Neural cell (in vitro differentiated cells): ENCODE measurements at regions not wholly inside any gene's neighbourhood (a gene's known extent, or its start where the extent isn't known, plus 50 kb on each side); places are given as distances from the start of the nearest gene placed in this dataset.

Experiments
- H2AFZ ChIP-seq: fragments of 200-600, 300-800 bp; sonication (generic), shearing (Covaris generic); 2 replicates; pipeline ENCODE4 v1.6.0; 2014; ENCODE audit warnings: low read depth, mild to moderate bottlenecking, antibody characterized with exemption, low read length, moderate library complexity
- H3F3A ChIP-seq: fragments of 200-600 bp; shearing (Covaris generic); 2 replicates; pipeline ENCODE4 v1.6.1; 2016; ENCODE audit warnings: mild to moderate bottlenecking, moderate library complexity, mixed read lengths, antibody characterized with exemption, low read length; ENCODE audit not compliant: insufficient read depth, poor library complexity, severe bottlenecking
- H3K27ac ChIP-seq: fragments of 200-600, 300-800 bp; sonication (generic), shearing (Covaris generic); 2 replicates; pipeline ENCODE4 v1.5.1; 2014; ENCODE audit warnings: mild to moderate bottlenecking, low read length, moderate library complexity
- H3K27me3 ChIP-seq: fragments of 300-800, 200-600 bp; sonication (generic), shearing (Covaris generic); 2 replicates; pipeline ENCODE4 v1.6.0; 2014; ENCODE audit warnings: mild to moderate bottlenecking, low read depth, low read length, moderate library complexity; ENCODE audit not compliant: insufficient read depth
- H3K36me3 ChIP-seq: fragments of 300-800, 200-600 bp; sonication (generic), shearing (Covaris generic); 2 replicates; pipeline ENCODE4 v1.5.1; 2014; ENCODE audit warnings: mild to moderate bottlenecking, antibody characterized with exemption, low read length, moderate library complexity; ENCODE audit not compliant: insufficient read depth
- H3K4me2 ChIP-seq: fragments of 300-800, 200-600 bp; sonication (generic), shearing (Covaris generic); 2 replicates; pipeline ENCODE4 v1.6.0; 2014; ENCODE audit warnings: mild to moderate bottlenecking, low read length
- H3K4me3 ChIP-seq: fragments of 300-800, 200-600 bp; sonication (generic), shearing (Covaris generic); 2 replicates; pipeline ENCODE4 v1.5.1; 2014; ENCODE audit warnings: mild to moderate bottlenecking, low read length, moderate library complexity
- H3K79me2 ChIP-seq: fragments of 200-600 bp; shearing (Covaris generic); replicated peaks from 2 replicates; pipeline ENCODE4 v1.6.0; 2014; ENCODE audit warnings: mild to moderate bottlenecking, low read length, moderate library complexity; ENCODE audit not compliant: insufficient read depth
- H3K9ac ChIP-seq: fragments of 300-800, 200-600 bp; sonication (generic), shearing (Covaris generic); 2 replicates; pipeline ENCODE4 v1.6.1; 2016; ENCODE audit warnings: mild to moderate bottlenecking, low read length, mixed read lengths
- H3K9me2 ChIP-seq: fragments of 200-600 bp; shearing (Covaris generic); 2 replicates; pipeline ENCODE4 v1.6.1; 2016; ENCODE audit warnings: mild to moderate bottlenecking, low read length, mixed read lengths; ENCODE audit not compliant: insufficient read depth
- H3K9me3 ChIP-seq: fragments of 200-600, 300-800 bp; sonication (generic), shearing (Covaris generic); 2 replicates; pipeline ENCODE4 v1.6.1; 2016; ENCODE audit warnings: mild to moderate bottlenecking, mixed run types, low read length, moderate library complexity, mixed read lengths
- H4K20me1 ChIP-seq: fragments of 200-600 bp; shearing (Covaris generic); 2 replicates; pipeline ENCODE4 v1.6.1; 2016; ENCODE audit warnings: mild to moderate bottlenecking, mixed run types; ENCODE audit not compliant: insufficient read depth
- EP300 ChIP-seq: fragments of 450-650 bp; conservative IDR thresholded peaks from 2 replicates; pipeline ENCODE4 v1.6.1; 2014; ENCODE audit warnings: antibody characterized with exemption, mild to moderate bottlenecking, moderate library complexity; ENCODE audit not compliant: poor library complexity, severe bottlenecking
- EZH2 ChIP-seq: fragments of 200-600, 300-800 bp; shearing (Covaris generic), sonication (generic); IDR thresholded peaks from 2 replicates; pipeline ENCODE4 v1.6.1; 2014; ENCODE audit warnings: antibody characterized with exemption, low read length, borderline replicate concordance, mild to moderate bottlenecking; ENCODE audit not compliant: insufficient read depth, poor library complexity, severe bottlenecking
- MXI1 ChIP-seq: fragments of 450-650 bp; conservative IDR thresholded peaks from 2 replicates; pipeline ENCODE4 v1.6.1; 2014; ENCODE audit warnings: antibody characterized with exemption, mild to moderate bottlenecking; ENCODE audit not compliant: poor library complexity, severe bottlenecking
- POLR2AphosphoS5 ChIP-seq: IDR thresholded peaks from 2 replicates; pipeline ENCODE4 v1.6.1; 2012
- RAD21 ChIP-seq: fragments of 450-650 bp; conservative IDR thresholded peaks from 2 replicates; pipeline ENCODE4 v1.6.1; 2014; ENCODE audit warnings: antibody characterized with exemption, mild to moderate bottlenecking, moderate library complexity
- SMC3 ChIP-seq: fragments of 450-650 bp; conservative IDR thresholded peaks from 2 replicates; pipeline ENCODE4 v1.6.1; 2014; ENCODE audit warnings: antibody characterized with exemption, mild to moderate bottlenecking, moderate library complexity; ENCODE audit not compliant: poor library complexity
- TAF1 ChIP-seq: IDR thresholded peaks from 2 replicates; pipeline ENCODE4 v1.6.1; 2012; ENCODE audit warnings: low read depth
- TF ChIP-seq, protein P1 (sequence below): fragments of 450-650 bp; IDR thresholded peaks from 2 replicates; pipeline ENCODE4 v1.5.1; 2014; ENCODE audit warnings: antibody characterized with exemption, mild to moderate bottlenecking, moderate library complexity; ENCODE audit not compliant: poor library complexity, severe bottlenecking
- TF ChIP-seq, protein P2 (sequence below): IDR thresholded peaks from 2 replicates; pipeline ENCODE4 v1.6.1; 2012; ENCODE audit warnings: borderline replicate concordance

DNA sequence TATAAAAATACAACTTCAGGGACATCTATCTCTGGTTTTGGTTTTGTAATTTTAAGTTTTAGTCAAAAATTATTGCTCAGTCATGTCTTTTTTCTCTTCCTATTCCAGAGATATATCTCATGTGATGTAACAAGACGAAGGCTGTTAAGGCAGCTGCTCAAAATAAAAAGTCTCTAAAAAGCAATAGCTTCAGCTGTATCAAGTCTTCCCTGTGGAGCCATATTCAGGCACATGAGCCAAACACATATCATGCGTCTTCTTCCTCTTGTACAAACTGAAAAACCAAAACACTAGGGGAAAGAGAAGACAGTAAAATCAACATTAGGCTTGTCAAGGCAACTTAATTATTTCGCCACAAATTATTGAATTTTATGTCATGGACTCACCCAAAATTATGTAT lies 240.7 kb downstream of the NRIP1 start:
- Histone ChIP-seq H3K27ac (no peak overlapping the region), H3K27me3 (no peaks in the 10 kb centered on the region), H3K4me2 (no peak overlapping the region), H3K79me2 (no peaks in the 10 kb centered on the region), H3K36me3 (no peaks in the 10 kb centered on the region), H3K9me2 (no peaks in the 10 kb centered on the region), H3K9me3 (no peaks in the 10 kb centered on the region), H3F3A (no peaks in the 10 kb centered on the region), H4K20me1 (no peaks in the 10 kb centered on the region), H2AFZ (no peak overlapping the region), H3K9ac (no peak overlapping the region), H3K4me3 (no peak overlapping the region)
- TF ChIP-seq EZH2 (no peak), POLR2AphosphoS5 (no peak), EP300 (no peak), MXI1 (no peak), SMC3 (no peak), RAD21 (no peak), TAF1 (no peak)
- TF ChIP-seq, protein P1, sequence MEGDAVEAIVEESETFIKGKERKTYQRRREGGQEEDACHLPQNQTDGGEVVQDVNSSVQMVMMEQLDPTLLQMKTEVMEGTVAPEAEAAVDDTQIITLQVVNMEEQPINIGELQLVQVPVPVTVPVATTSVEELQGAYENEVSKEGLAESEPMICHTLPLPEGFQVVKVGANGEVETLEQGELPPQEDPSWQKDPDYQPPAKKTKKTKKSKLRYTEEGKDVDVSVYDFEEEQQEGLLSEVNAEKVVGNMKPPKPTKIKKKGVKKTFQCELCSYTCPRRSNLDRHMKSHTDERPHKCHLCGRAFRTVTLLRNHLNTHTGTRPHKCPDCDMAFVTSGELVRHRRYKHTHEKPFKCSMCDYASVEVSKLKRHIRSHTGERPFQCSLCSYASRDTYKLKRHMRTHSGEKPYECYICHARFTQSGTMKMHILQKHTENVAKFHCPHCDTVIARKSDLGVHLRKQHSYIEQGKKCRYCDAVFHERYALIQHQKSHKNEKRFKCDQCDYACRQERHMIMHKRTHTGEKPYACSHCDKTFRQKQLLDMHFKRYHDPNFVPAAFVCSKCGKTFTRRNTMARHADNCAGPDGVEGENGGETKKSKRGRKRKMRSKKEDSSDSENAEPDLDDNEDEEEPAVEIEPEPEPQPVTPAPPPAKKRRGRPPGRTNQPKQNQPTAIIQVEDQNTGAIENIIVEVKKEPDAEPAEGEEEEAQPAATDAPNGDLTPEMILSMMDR = no peak
- TF ChIP-seq, protein P2, sequence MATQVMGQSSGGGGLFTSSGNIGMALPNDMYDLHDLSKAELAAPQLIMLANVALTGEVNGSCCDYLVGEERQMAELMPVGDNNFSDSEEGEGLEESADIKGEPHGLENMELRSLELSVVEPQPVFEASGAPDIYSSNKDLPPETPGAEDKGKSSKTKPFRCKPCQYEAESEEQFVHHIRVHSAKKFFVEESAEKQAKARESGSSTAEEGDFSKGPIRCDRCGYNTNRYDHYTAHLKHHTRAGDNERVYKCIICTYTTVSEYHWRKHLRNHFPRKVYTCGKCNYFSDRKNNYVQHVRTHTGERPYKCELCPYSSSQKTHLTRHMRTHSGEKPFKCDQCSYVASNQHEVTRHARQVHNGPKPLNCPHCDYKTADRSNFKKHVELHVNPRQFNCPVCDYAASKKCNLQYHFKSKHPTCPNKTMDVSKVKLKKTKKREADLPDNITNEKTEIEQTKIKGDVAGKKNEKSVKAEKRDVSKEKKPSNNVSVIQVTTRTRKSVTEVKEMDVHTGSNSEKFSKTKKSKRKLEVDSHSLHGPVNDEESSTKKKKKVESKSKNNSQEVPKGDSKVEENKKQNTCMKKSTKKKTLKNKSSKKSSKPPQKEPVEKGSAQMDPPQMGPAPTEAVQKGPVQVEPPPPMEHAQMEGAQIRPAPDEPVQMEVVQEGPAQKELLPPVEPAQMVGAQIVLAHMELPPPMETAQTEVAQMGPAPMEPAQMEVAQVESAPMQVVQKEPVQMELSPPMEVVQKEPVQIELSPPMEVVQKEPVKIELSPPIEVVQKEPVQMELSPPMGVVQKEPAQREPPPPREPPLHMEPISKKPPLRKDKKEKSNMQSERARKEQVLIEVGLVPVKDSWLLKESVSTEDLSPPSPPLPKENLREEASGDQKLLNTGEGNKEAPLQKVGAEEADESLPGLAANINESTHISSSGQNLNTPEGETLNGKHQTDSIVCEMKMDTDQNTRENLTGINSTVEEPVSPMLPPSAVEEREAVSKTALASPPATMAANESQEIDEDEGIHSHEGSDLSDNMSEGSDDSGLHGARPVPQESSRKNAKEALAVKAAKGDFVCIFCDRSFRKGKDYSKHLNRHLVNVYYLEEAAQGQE = no peak

DNA sequence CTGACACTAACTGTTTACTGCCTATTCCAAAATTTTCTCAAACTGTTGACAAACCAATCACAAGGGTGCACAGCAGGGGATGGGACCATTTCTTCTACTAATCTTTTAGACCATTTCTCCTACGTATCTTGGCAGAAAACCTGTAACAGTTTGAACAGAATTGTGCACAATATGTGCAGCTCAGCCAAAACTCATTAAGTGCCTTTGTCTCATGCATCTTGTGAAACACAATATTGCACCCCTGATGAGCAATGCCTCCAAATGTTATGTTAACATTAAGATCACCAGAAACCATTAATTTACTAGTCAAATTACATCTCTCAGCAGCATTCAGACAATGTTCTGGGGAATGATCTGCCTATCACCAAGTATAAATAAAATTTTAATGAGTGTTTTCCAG lies 247.5 kb downstream of the NRIP1 start:
- H3K79me2 ChIP-seq = no peaks in the 10 kb centered on the region

DNA sequence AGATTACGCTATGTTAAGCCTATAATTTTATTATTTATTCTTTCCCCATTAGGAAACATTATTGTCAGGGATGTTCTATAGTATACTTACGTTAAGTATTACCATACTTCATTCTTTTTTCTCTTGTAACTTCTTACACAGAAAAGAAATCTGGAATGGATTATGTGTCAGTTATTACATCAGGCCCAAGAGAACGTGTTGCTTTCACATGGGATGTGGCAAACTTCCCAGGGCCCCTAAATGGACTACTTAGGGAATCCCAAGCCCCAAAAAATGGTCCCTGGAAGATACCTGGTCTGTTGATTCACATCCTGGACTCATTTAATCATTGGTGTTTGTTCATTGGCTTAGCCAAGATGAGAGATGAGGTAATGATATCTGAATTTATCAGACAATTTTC lies 249.8 kb downstream of the NRIP1 start:
- Histone ChIP-seq H3F3A (no peaks in the 10 kb centered on the region), H3K79me2 (no peaks in the 10 kb centered on the region), H3K27ac (no peak overlapping the region), H3K4me2 (no peak overlapping the region), H2AFZ (no peak overlapping the region), H3K4me3 (no peak overlapping the region), H3K36me3 (no peaks in the 10 kb centered on the region), H3K9me2 (no peaks in the 10 kb centered on the region), H3K27me3 (no peaks in the 10 kb centered on the region), H3K9ac (no peak overlapping the region), H3K9me3 (peaks cover 4% of the 10 kb centered on the region), H4K20me1 (no peaks in the 10 kb centered on the region)
- TF ChIP-seq TAF1 (no peak), RAD21 (no peak), MXI1 (no peak), EP300 (no peak), SMC3 (no peak), POLR2AphosphoS5 (no peak), EZH2 (no peak)
- TF ChIP-seq, protein P2 = no peak
- TF ChIP-seq, protein P1 = no peak

More for the DNA sequence above, 247.5 kb downstream of the NRIP1 start:
- H3K27me3 ChIP-seq = no peaks in the 10 kb centered on the region
- no peak overlapping the region for H2AFZ ChIP-seq
- H3K4me2 ChIP-seq = no peak overlapping the region
- TF ChIP-seq EZH2 (no peak), EP300 (no peak), TAF1 (no peak)
- no peaks in the 10 kb centered on the region for H3F3A ChIP-seq
- no peaks in the 10 kb centered on the region for H3K9me2 ChIP-seq
- no peak overlapping the region for H3K27ac ChIP-seq
- no peaks in the 10 kb centered on the region for H3K9me3 ChIP-seq
- H3K36me3 ChIP-seq = no peaks in the 10 kb centered on the region
- no peak overlapping the region for H3K9ac ChIP-seq
- no peak overlapping the region for H3K4me3 ChIP-seq
- H4K20me1 ChIP-seq = no peaks in the 10 kb centered on the region
